Heart left ventricle (tissue), 16 donors: ENCODE measurements at regions not wholly inside any gene's neighbourhood (a gene's known extent, or its start where the extent isn't known, plus 50 kb on each side); places are given as distances from the start of the nearest gene placed in this dataset.

ENCODE experiments used
- ATAC-seq, 4 donors: fragments of 200-7000 bp; cut with Tn5 transposase; one replicate each; pipeline ENCODE4 v1.9.1; 2020 to 2022; ENCODE audit warnings: moderate library complexity in 4 of 4, mild to moderate bottlenecking in 3 of 4, moderate number of reproducible peaks in 1 of 4
- DNase-seq, 5 donors: peaks; one replicate each; pipeline ENCODE4 v3.0.0-alpha.2; 2020
- H3K27ac ChIP-seq, 12 donors: fragments of 200-600 bp; sonication (generic) in 4 of 12; one replicate each; pipeline versions ENCODE4 v1.5.0 to v1.8.0; 2016 to 2022; ENCODE audit warnings: mild to moderate bottlenecking in 2 of 12
- H3K27me3 ChIP-seq, 9 donors: fragments of 200-600 bp; sonication (generic) in 2 of 9; one replicate each; pipeline versions ENCODE4 v1.5.1 to v1.8.0; 2016 to 2022; ENCODE audit warnings: mild to moderate bottlenecking in 3 of 9
- H3K36me3 ChIP-seq, 9 donors: fragments of 200-600 bp; sonication (generic) in 2 of 9; one replicate each; pipeline versions ENCODE4 v1.5.0 to v1.8.0; 2018 to 2022; ENCODE audit warnings: mild to moderate bottlenecking in 2 of 9
- H3K4me1 ChIP-seq, 12 donors: fragments of 200-600 bp; sonication (generic) in 4 of 12; one replicate each; pipeline versions ENCODE4 v1.5.0 to v1.8.0; 2016 to 2022; ENCODE audit warnings: mild to moderate bottlenecking in 3 of 12
- H3K4me3 ChIP-seq, 12 donors: fragments of 200-600 bp; sonication (generic) in 4 of 12; one replicate each; pipeline versions ENCODE4 v1.5.0 to v1.8.0; 2017 to 2022; ENCODE audit warnings: mild to moderate bottlenecking in 9 of 12, moderate library complexity in 4 of 12
- H3K9me3 ChIP-seq, 12 donors: fragments of 200-600 bp; sonication (generic) in 4 of 12; one replicate each; pipeline versions ENCODE4 v1.5.0 to v1.8.0; 2016 to 2022; ENCODE audit warnings: mild to moderate bottlenecking in 1 of 12
- POLR2A ChIP-seq, 2 donors: fragments of 450-650 bp; IDR thresholded peaks; one replicate each; pipeline ENCODE4 v1.6.1; 2017; ENCODE audit warnings: antibody characterized with exemption in 2 of 2, mild to moderate bottlenecking in 2 of 2, moderate library complexity in 2 of 2
- WGBS, 4 donors: extraction: QIAGEN DNeasy Blood & Tissue Kit in 2 of 4; methylation state at CpG; one replicate each; pipeline versions ENCODE4 v1.1.5 to v1.1.7; 2013 to 2018; 5-methylcytosine and 5-hydroxymethylcytosine counted together
- intact Hi-C, 10 donors: fragments of 100-400 bp; cut with DNase I; formaldehyde crosslinking; loops; one replicate each; pipeline versions ENCODE4 v1.11.1 to v1.14.2; 2022
- TF ChIP-seq, protein P1 (sequence below), 12 donors: fragments of 200-600 bp; sonication (generic) in 4 of 12; IDR thresholded peaks; one replicate each; pipeline versions ENCODE4 v1.5.0 to v1.8.0; 2018 to 2022; ENCODE audit warnings: antibody characterized with exemption in 12 of 12, mild to moderate bottlenecking in 5 of 12
- donor health status: ischemic (EF 13 %, LVEDD 7.1; RV severe dilation, severe dysfunction).
- donor health status: healthy with polysubstance abuse.
- donor health status: DM: no; HTN: yes; CAD: no.
- donor health status: DM: no; HTN: no; CAD: no.
- donor health status: ischemic (EF 25% LVEDD 6.9; RV normal size, moderate dysfunction).
- donor health status: ischemic (EF 25% LVEDD 5.7; RV mildly dilated, moderate dysfunction).
- donor health status: healthy.
- donor health status: DM: yes; HTN: yes; CAD: no.
- donor health status: ischemic (EF 35%, LVEDD 5.7; RV mildly dilated, moderate dysfunction).
- donor health status: nonischemic (EF 11% LVEDD 7.7; RV severe dilation, severe dysfunction).
- donor health status: DM: yes; HTN: yes; CAD: no.
- donor health status: PGD.
- donor health status: ischemic (EF 29% LVEDD 5.4; RV normal size, mild dysfunction).
- donor health status: nonischemic (EF 23%, LVEDD 6.1; RV moderate dilation, normal function).

DNA sequence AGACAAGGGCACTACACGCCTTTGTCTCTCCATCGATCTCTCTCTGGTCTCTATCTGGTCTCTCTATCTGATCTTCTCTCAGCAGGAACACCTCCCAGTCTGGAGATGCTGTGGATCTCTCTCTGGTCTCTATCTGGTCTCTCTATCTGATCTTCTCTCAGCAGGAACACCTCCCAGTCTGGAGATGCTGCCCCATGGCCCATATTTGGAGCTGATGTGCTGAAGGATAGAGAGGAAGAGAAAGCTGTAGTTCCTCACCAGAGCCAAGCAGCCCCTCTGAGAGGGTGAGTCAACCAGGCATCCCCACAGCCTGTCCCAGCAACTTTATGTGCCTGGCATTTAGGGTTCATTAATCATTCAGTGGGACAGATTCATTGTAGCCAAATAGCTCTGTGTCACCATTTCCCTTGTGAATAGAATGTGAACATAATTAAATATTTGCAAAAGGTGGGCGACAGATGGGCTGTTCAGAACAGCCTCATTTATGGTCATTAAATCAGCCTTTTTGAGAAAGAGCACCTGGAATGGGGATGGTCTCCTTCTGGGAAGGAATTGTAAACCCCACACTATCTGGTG is 189.3 kb upstream of the MAST4 start:
- DNase-seq (no peak), ATAC-seq (peak in 1 of 4 donors; percentile 33)
- Histone ChIP-seq H3K4me1 (peaks cover 0 to 10% (median 0%) of the 10 kb centered on the region in 12 donors), H3K36me3 (peaks cover 0 to 15% (median 0%) of the 10 kb centered on the region in 9 donors), H3K4me3 (no peak overlapping the region), H3K9me3 (peaks cover 0 to 9% (median 0%) of the 10 kb centered on the region in 12 donors), H3K27me3 (no peaks in the 10 kb centered on the region), H3K27ac (no peak overlapping the region)
- 70 to 81% (median 77%) methylated on average over 3 of the region's 3 CpGs for WGBS, 4 donors
- TF ChIP-seq POLR2A (IDR thresholded peaks at IDR 0.05) = no peak
- TF ChIP-seq, protein P1, sequence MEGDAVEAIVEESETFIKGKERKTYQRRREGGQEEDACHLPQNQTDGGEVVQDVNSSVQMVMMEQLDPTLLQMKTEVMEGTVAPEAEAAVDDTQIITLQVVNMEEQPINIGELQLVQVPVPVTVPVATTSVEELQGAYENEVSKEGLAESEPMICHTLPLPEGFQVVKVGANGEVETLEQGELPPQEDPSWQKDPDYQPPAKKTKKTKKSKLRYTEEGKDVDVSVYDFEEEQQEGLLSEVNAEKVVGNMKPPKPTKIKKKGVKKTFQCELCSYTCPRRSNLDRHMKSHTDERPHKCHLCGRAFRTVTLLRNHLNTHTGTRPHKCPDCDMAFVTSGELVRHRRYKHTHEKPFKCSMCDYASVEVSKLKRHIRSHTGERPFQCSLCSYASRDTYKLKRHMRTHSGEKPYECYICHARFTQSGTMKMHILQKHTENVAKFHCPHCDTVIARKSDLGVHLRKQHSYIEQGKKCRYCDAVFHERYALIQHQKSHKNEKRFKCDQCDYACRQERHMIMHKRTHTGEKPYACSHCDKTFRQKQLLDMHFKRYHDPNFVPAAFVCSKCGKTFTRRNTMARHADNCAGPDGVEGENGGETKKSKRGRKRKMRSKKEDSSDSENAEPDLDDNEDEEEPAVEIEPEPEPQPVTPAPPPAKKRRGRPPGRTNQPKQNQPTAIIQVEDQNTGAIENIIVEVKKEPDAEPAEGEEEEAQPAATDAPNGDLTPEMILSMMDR (IDR thresholded peaks at IDR 0.05) = no peak
- intact Hi-C loops = no loop called here

DNA sequence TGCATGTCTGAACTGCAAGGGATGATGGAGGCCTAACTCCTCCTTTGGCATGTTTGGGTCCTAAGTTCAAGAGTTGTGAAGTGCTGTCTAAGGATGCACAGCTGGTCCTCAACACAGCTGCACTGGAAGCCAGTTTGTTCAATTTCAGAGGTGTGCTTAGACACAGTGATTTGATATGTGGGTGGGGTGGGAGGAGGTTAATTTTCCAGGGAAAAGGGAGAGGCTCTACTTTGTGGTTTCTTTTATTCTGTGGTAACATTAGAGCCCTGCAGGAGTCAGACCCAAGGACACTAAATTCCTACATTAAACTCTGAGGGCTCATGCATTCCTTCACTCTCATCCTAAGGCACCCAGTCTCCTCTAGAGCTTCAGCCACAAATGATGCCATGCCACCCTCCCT is 188.4 kb upstream of the MAST4 start:
- H3K27ac ChIP-seq = no peak overlapping the region

DNA sequence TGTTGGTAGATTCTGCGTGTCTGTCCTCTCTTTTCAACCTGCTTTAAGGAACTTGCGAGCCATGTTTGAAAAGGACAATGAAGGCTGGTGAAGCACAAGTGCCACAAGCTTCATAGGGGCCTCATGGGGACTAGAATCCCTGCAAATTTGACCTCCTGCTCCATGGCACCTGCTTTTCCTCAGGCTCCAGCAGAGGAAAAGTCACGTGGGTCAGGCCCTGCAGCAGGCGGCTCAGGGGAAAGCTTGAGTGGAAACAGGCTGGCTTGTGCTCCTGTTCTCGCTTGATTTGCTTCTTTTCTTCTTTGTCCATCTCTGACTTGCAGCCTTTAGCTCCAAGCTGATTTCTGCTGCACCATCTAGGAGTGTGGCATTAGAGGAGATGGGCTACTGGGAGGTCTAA is 187.6 kb upstream of the MAST4 start:
- DNase-seq (no peak), ATAC-seq (no peak)
- peaks cover 0 to 17% (median 2%) of the 10 kb centered on the region in 12 donors for H3K4me1 ChIP-seq
- intact Hi-C loops = no loop called here
- TF ChIP-seq, protein P1 (IDR thresholded peaks at IDR 0.05) = no peak
- no peak for TF ChIP-seq POLR2A (IDR thresholded peaks at IDR 0.05)
- peaks cover 0 to 15% (median 0%) of the 10 kb centered on the region in 9 donors for H3K36me3 ChIP-seq
- no peaks in the 10 kb centered on the region for H3K27me3 ChIP-seq
- H3K9me3 ChIP-seq = peaks cover 0 to 9% (median 0%) of the 10 kb centered on the region in 12 donors
- H3K4me3 ChIP-seq = no peak overlapping the region
- no peak overlapping the region for H3K27ac ChIP-seq
- 67 to 84% (median 83%) methylated on average over 5 of the region's 5 CpGs for WGBS, 4 donors

More for the DNA sequence above, 188.4 kb upstream of the MAST4 start:
- peaks cover 0 to 15% (median 0%) of the 10 kb centered on the region in 9 donors for H3K36me3 ChIP-seq
- TF ChIP-seq POLR2A (IDR thresholded peaks at IDR 0.05) = no peak
- TF ChIP-seq, protein P1 (IDR thresholded peaks at IDR 0.05) = no peak
- peaks cover 0 to 9% (median 0%) of the 10 kb centered on the region in 12 donors for H3K9me3 ChIP-seq
- no peak overlapping the region for H3K4me3 ChIP-seq
- peaks cover 0 to 10% (median 0%) of the 10 kb centered on the region in 12 donors for H3K4me1 ChIP-seq
- ATAC-seq = no peak
- no peaks in the 10 kb centered on the region for H3K27me3 ChIP-seq
- no peak for DNase-seq
- intact Hi-C loops = no loop called here

DNA sequence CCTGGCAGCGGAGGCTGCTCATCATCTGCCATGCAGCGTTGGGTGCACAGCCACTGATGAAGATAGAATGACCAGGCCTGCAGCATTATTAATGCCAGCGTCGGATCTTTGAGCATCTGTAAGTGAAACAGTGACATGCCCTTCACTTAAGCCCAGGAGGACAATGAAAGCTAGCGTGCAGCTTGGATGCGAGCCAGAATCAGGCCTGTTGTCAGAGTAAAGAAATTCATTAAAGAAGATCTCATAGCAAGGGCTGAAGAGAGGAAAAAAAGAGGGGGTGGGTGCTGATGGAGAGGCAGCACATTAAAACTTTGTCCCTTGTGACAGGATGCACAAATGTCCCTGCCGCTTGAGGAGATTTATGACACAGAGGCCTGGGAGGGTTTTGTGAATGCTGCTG is 186.1 kb upstream of the MAST4 start:
- 41 to 51% (median 47%) methylated on average over 7 of the region's 7 CpGs for WGBS, 4 donors
- DNase-seq (peak in 1 of 5 donors; percentile 25), ATAC-seq (peak in 2 of 4 donors; percentile 19 to 27)
- peaks cover 0 to 30% (median 10%) of the 10 kb centered on the region in 12 donors for H3K4me1 ChIP-seq
- H3K27ac ChIP-seq = peak overlapping the region in 2 of 12 donors; percentile 4 to 23
- no peak overlapping the region for H3K4me3 ChIP-seq
- intact Hi-C loops = loop anchor here in 1 of 10 donors (5.0 kb wide), 1 partner anchor 33 kb away; no protein-coding TSS in a partner anchor
- H3K36me3 ChIP-seq = peaks cover 0 to 15% (median 0%) of the 10 kb centered on the region in 9 donors
- TF ChIP-seq, protein P1 (IDR thresholded peaks at IDR 0.05) = no peak
- TF ChIP-seq POLR2A (IDR thresholded peaks at IDR 0.05) = no peak
- no peaks in the 10 kb centered on the region for H3K27me3 ChIP-seq
- H3K9me3 ChIP-seq = peaks cover 0 to 9% (median 0%) of the 10 kb centered on the region in 12 donors
